ENCODE measurements at regions not wholly inside any gene's neighbourhood (a gene's known extent, or its start where the extent isn't known, plus 50 kb on each side); places are given as distances from the start of the nearest gene placed in this dataset.
"Not testable (repeated sequence)": the region's sequence is repeated elsewhere in the genome, so short reads cannot be mapped to it uniquely, and the experiment has no call there.

DNA sequence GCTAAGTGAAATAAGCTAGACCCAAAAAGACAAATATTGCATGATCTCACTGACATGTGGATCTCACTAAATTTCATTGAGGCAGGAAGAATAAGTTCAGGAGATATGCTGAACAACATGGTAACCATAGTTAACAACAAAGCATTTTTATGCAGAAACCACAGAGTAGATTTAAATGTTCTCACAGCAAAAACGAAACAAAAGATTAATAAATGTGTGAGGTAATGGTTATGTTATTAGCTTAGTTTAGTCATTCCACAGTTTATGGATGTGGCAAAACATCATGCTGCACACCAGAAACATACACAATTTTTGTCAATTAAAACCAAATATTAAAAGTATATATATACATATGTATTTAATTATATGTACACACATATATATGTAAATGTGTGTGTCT, 765.8 kb downstream of the SLITRK5 start:
- DNase-seq = no peak

DNA sequence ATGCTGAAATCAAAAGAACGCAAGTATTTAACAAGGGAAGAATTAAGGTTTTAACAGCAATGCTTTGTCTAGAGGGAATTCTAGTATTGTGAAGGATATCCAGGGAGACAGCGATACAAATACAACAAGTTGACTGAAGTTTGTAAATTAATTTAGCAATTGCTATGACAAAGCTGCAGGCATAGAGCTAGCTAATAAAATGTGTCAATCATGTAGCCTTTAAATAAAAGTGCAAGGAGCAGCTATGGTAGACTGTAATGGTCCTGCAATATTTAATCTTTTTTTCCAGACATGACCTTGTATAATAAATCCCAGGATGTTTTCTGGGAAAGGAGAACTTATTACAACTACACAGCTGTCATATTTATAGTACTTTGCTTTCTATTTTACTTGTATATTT, 779.3 kb downstream of the SLITRK5 start:
- no peak for DNase-seq

DNA sequence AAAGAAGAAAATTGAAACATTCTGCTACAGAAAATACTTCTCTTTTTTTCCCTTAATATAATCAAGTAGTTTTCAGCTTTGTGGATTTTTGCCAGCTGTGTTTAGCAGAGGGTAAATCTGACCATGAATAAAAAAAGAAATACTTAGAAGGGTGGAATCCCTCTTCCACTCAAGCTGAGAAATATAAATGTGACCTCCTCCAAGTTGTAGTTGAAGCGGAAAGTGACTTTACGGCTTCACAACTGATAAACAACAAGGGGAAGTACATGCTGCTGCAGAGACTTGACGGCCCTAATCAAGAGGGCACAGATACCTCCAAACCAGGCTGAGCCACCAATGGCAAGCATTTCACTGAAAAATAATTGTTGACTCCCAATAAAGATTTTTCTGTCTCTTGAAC, 785.0 kb downstream of the SLITRK5 start:
- no peak for DNase-seq

DNA sequence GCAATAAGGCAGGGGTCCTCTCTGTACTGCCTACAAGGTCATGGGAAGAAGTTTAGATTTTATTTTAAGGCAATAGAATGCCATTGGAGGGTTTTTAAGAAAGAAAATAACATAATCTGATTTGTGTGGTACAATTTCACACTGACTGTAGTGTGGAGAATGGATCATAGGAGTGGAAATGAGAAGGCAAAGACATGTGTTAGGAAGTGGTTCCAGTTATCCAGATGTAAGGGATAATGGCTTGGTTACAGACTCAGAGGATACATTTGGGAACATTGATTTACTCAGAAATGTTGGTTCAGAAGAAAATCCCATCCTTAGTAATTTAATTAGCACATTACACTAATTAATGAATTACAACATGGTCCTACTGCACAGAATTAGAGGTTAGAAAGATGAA, 788.2 kb downstream of the SLITRK5 start:
- DNase-seq = no peak

DNA sequence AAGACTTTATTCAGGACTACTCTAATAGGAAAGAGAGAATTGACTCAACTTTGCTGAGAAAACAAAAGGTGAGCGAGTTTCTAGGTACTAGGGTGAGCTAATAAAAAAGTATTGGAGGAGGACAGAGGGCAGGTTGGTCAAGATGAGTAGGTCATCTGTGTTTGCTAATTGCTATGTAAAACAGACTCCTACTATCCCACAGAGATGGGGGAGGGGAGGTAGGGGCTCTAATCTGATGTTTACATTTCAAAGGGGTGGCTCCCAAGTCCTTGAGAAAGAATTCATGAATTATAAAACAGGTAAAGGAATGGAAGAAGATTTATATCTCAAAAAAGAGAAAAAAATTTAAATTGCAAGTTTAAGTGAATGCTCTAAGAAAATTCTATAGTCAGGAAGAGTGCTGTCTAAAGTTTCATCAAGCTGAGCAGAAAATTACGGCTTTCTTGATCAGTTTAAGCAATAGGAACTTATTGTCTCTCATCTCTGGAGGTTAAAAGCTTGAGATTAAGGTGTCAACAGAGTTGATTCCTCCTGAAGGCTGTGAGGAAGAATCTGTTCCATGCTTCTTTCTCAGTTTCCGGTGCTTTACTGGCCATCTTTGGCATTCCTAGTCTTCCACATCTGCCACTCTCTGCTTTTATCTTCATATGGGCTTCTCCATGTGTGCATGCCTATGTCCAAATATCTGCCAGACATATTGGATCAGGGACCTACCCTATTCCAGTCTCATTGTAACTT, 790.3 kb downstream of the SLITRK5 start:
- DNase-seq = no peak

DNA sequence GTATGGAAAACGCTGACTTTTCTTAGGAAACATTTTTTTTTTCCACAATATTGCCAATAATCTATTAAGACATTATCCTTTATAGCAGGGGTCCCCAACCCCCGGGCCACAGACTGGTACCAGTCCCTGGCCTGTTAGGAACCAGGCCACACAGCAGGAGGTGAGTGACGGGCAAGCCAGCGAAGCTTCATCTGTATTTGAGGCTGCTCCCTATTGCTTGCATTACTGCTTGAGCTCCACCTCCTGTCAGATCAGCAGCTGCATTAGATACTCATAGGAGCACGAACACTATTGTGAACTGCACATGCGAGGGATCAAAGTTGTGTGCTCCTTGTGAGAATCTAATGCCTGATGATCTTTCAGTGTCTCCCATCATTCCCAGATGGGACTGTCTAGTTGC, 793.7 kb downstream of the SLITRK5 start:
- DNase-seq = no peak

DNA sequence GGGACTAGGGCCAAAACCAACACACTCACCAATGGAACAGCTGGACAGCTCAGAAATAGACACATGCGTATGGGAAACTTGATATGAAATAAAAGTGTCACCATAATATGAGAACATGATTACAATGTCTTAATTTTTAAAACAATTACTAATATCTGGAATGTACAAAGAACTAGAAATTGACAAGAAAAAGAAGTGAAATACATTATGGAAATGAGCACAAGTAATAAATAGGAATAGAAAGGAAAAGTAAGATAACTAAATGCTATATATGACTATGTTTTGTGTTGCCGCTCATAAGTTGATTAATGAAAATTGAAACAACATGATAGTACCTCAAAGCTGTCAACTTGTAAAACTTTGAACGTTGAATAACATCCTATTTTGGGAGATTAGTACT, 801.1 kb downstream of the SLITRK5 start:
- DNase-seq = no peak

DNA sequence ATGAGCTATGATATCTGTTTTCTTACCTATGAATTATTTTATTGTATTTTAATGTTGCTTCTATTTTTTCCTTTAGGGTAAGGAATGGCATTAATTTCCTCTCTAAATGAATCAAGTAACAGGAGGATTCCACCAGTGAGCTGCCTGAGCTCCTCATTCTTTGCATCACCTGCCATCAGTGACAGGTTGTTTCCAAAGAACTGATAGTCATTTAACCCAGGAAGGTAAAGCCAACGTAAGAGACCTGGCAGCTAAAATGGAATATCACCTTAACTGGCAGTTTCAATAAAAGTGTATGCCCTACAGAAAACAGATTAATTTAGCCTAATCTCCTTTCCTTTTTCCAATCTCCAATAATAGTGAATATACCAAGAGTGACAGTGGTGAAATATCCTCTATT, 812.0 kb downstream of the SLITRK5 start:
- DNase-seq = no peak

DNA sequence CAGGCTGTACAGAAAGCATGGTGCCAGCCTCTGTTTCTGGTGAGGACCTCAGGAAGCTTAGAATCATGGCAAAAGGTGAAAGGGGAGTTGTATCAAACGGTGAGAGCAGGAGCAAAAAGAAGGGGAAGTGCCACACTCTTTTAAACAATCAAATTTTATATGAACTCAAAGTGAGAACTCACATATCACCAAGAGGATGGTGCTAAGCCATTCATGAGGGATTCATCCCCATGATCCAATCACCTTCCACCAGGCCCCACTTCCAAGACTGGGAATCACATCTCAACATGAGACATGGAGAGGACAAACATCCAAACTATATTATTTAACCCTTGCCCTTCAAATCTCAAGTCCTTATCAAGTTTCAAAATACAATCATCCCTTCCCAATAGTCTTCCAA, 836.7 kb downstream of the SLITRK5 start:
- DNase-seq = no peak

DNA sequence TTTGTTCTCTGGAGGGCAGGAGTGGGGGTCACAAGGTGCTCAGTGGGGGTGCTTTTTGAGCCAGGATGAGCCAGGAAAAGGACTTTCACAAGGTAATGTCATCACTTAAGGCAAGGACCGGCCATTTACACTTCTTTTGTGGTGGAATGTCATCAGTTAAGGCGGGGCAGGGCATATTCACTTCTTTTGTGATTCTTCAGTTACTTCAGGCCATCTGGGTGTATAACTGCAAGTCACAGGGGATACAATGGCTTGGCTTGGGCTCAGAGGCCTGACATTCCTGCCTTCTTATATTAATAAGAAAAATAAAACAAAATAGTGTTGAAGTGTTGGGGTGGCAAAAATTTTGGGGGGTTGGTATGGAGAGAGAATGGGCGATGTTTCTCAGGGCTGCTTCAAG, 841.8 kb downstream of the SLITRK5 start:
- not testable (repeated sequence) for DNase-seq

DNA sequence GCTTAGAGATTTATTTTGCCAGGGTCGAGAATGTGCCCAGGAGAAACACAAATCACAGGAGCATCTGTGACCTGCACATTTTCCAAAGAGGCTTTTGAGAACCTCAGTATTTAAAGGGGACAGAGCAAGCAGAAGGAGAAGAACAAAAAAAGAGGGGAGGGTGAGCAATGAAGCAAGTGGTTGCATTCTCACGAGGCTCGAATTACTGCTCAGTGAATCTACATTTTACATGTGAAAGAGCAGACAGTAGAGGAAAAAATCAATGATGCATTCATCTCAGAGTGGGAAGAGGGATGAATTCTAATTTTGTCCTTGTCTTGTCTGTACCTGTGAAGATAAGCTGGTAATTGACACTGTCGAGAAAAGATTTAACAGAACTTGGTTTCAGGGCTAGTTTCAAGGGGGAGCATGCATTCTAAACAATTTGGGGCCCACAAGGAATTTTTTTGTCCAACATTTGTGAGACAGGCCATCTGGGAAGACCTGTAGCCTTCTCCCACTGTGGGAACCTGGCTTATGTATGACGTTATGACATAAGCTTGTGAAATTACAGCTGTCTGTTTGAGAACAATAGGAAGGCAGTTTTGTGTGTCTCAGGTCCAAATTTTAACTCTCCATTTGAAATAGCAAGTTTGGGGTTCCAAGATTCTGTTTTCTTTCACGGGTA, 855.1 kb downstream of the SLITRK5 start:
- DNase-seq = no peak

DNA sequence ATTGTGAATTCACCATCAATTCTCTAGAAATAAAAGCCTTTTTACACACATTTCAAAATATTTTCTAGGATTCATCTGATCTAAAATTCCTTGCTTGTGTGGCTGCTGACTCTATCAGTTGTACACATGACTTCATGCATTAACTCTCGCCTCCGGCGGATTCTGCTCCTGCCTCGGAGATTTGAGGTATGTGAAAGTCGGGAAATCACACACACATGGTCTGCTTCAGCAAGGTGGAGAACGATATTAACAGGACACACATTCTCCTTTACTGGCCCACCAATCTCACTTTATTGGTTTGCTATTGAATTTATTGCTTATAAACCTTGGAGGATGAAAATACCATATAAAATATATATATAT, 855.7 kb downstream of the SLITRK5 start:
- no peak for DNase-seq

DNA sequence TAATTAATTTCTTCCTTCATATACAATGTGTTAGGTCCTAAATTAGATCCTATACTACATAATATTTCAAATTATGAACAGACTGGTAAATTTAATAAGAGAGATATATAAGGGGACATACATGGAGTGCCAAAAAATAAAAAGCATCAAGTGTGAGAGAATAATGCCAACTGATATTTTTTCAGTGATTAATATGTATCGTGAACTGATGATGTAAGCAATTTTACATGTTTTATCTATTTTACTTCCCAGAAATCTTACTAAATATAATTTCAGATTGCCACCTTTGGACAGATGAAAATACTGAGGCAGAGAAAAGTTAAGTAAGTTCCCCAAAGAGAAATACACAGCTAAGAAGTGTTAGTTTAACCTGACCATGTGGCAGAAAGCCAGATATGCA, 870.8 kb downstream of the SLITRK5 start:
- no peak for DNase-seq

DNA sequence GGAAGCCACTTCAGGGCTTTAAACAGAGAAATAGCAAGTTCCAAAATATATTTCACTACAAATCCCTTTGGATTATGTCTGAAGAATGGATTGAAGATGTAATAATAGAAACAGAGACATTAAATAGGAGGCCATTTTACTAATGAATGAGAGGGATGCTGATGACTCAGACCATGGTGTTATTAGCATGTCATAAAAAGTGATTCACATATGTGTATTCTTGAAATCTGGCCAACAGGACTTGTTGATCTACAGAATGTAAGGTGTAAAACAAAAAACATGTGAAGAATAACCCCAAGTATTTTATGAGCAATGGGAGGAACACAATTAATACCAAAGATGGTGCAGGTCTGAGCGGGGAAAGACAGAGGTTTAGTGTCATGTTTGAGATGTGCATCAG, 873.7 kb downstream of the SLITRK5 start:
- DNase-seq = no peak

DNA sequence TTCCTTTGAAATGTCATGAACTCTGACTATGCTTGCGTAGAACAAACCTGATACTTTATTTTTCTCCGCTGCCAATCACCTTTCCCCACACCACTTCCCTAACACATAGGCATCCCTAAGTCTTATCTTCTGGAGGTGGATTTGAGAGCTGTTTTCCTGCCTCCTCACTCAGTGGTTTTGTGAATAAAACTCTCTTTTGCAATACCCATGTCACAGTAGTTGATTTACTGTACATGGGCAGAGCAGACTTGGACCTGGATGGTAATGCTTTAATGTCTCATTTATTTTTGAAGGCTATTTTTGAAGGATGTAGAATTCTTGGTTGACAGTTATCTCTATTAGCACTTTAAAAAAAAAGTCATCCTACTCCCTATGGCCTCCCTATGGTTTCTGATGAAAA, 881.8 kb downstream of the SLITRK5 start:
- DNase-seq = no peak

DNA sequence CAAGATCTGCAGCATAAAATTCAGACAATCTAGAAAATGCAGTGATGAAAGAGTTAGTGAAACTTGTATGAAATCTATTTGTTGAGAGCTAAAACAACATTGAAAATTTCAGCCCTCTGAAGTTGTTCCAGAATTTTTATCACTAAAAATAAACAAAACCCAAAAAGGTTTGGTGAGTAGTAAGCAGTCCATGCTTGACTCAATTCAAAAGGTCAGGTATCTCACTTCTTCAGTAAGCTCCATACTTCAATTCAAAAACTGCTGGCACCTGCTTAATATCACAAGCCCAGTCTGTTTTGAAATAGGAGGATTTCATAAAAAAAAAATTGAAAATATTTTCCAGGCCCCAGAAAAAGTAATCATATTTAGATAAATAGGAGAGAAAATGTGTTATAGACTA, 894.4 kb downstream of the SLITRK5 start:
- no peak for DNase-seq

DNA sequence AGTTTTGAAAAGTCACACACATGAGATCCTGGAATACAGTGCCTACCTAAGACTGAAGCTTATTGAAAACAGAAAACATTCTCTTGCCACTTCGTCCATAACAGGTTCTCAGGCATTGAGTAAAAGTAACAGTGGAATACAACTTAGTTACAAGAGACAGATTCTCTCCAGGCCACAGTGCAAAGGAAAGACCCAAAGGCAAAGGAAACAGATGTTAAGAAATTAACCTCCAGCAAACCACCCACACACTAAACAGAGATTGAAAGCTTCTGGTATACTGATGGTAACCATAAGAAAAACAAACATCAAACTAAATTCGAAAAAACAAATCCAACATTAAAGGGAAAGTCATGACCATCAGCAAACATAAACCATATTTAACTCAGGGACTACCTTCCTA, 914.7 kb downstream of the SLITRK5 start:
- DNase-seq = no peak

DNA sequence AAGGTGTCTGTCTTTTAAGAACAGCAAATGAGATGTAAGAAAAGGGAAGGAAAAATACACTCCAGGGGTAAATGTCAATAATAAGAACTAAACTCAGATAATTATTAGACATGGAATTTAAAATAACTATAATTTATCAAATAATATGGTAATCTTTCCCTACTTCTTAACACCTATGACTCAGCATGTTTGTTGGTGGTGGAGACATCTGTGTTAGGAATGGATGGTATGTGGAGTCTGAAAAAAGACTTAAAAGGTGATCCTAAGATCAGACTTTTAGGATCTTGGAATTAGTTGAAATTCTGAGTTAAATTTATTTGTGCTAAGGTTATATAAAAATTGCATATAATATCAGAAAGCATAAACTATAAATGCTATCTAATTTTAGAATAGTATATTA, 915.1 kb downstream of the SLITRK5 start:
- DNase-seq = no peak

DNA sequence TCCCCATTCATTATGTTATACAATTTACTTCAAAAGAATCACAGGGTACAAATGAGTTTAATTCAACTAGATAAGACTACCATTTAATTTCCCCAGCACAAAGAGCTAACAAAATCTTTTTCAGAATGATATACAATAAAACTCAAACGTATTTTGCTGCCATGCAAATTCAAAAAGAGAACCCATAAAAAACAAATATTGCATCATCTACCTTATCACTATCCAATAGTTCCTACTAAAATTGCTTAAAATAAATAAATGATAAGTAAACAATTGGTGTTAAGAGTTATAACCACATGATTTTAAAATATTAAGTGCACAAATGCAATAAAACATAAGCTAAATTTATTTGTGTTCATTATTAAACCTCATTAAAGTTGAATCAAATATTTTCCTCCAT, 919.4 kb downstream of the SLITRK5 start:
- no peak for DNase-seq

DNA sequence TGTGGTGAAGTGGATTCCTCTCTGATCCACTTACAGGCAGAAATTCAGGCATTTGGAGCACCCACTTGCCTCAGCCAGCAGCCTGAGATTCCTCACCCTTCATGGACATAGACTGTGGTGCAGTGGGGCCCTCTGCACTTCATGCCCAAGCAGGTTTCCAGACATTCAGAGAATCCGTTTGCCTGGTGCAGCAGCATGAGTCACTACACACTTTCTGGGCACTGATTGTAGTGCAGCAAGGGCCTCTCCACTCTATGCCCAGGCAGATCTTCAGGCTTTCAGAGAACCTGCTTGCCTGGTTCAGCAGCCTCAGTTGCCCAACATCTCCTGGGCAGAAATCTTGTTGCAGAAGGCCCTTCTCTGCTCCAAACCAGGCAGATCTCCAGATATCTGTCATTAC, 920.9 kb downstream of the SLITRK5 start:
- DNase-seq = no peak

DNA sequence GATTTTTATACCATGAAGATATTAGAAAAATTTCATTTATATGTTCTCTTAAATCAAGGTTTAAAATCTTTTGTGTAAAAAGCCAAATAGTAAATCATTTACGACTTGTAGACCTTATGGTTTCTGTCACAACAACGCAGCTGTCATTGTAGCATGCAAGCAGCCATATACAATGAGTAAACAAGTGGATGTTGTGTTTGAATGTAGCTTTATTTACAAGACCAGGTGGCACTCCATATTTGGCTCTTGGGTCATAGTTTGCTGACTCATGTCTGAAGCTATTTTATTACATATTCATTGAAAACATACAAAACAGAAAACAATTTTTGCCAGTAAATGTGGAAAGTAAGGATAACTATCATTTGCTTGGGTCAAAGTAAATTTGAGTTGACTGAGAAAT, 930.8 kb downstream of the SLITRK5 start:
- DNase-seq = no peak

DNA sequence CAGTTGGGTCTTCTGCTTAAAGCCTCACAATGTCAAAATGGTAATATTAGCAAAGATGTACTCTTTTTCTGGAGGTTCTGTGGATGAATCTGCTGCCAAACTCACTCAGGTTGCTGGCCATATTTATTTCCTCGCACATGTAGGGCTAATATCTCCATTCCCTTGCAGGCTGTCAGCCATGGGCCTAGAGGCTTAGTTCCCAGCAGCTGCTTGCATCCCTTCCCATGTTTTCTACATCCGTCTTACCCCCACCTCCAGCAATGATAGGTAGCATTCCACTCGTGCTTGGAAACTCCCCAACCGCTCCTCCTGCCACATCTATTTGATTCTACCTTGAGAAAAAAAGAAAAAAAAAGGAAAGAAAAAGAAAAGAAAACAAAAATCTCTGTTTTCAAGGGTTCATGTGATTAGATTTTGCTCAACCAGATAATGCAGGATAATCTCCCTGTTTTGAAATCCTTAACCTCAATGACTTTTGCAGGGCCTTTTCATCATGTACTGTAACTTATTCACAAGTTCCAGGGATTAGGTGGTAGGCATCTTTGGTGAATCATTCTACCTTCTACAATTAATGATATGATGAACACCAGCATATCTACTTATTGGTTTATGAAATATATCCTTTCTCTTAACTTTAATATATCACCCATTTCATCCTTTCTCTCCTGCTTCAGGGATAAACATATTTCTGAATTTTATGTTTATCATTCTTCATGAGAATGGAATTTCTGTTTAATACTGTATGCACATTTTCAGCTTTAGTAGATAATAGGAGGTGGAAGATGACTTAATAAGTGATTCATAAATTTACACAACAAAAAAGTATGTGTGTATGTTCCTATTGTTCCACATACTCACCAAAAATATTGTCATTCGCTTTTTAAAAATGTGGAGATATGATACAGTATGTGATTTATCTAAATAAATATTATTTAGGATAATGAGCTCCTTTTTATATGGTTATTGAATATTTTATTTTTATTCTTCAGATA, 931.9 kb downstream of the SLITRK5 start:
- DNase-seq = no peak

DNA sequence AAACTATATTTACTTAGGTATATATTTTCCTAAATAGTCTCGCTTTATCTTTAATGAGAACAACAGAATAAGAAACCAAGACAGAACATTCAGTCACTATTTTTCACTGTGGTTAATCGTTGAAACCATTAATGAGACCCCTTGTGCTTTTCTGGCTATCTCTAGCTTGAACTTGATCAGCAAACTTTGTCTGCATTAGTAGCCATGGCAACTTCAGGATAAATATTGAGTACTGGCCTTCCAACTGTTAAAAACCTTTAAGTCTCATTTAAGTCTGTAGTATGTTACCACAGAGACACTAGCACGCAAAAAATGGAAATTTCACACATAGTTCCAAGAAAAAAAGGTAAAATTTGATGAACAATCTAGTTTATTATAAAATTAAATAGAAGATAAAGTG, 946.0 kb downstream of the SLITRK5 start:
- DNase-seq = no peak
